ENCODE measurements at regions not wholly inside any gene's neighbourhood (a gene's known extent, or its start where the extent isn't known, plus 50 kb on each side); places are given as distances from the start of the nearest gene placed in this dataset.

- intact Hi-C loops (cut with DNase I) = no loop called here
- Histone ChIP-seq H3K27me3 (no peaks in the 10 kb centered on the region), H3K27ac (no peak overlapping the region), H3K36me3 (no peaks in the 10 kb centered on the region), H3K9ac (ENCODE audit: low read depth in 2 of 2, low read length in 2 of 2) (no peak overlapping the region), H3K9me3 (no peaks in the 10 kb centered on the region), H3K4me3 (no peak overlapping the region), H3K4me1 (no peaks in the 10 kb centered on the region)
- TF ChIP-seq CTCF (IDR thresholded peaks at IDR 0.05) = no peak
- DNase-seq = no peak
Observed at GRCh38 chr12:92425165-92425564, 277.6 kb upstream of the PLEKHG7 start.

DNA sequence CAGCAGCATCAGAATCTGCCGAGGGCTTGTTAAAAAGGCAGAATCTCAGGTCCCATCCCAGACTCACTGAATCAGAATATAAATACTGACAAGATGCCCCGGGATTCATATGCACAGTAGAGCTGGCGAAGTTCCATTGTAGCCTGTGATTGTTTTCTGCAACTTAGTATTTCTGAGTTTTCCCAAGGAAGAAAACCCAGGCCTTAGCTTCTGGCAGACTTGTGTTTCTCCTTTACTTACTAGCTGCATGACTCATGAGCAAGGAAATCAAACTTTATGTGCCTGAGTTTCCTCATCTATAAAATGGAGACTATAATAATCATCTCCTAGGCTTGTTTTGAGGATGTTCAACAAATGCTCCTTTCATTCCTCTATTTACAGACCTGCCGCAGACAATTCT is 278.5 kb upstream of the PLEKHG7 start:
- H3K9me3 ChIP-seq = no peaks in the 10 kb centered on the region
- peak overlapping the region; percentile 27 for H3K27ac ChIP-seq
- TF ChIP-seq CTCF (IDR thresholded peaks at IDR 0.05) = no peak
- H3K4me1 ChIP-seq = no peaks in the 10 kb centered on the region
- DNase-seq = no peak
- H3K27me3 ChIP-seq = no peaks in the 10 kb centered on the region
- intact Hi-C loops (cut with DNase I) = no loop called here
- no peak overlapping the region for H3K4me3 ChIP-seq
- H3K9ac ChIP-seq (ENCODE audit: low read depth in 2 of 2, low read length in 2 of 2) = no peak overlapping the region
- no peaks in the 10 kb centered on the region for H3K36me3 ChIP-seq

GRCh38 chr12:92421701-92422100 is 276.1 kb upstream of the BTG1 start:
- Histone ChIP-seq H3K4me1 (no peaks in the 10 kb centered on the region), H3K9me3 (no peaks in the 10 kb centered on the region), H3K9ac (ENCODE audit: low read depth in 2 of 2, low read length in 2 of 2) (no peak overlapping the region), H3K36me3 (no peaks in the 10 kb centered on the region), H3K4me3 (no peak overlapping the region), H3K27me3 (no peaks in the 10 kb centered on the region), H3K27ac (no peak overlapping the region)
- intact Hi-C loops (cut with DNase I) = no loop called here
- no peak for DNase-seq
- TF ChIP-seq CTCF (IDR thresholded peaks at IDR 0.05) = no peak

GRCh38 chr12:92421042-92421441 is 275.4 kb upstream of the BTG1 start:
- no peaks in the 10 kb centered on the region for H3K36me3 ChIP-seq
- no peak overlapping the region for H3K4me3 ChIP-seq
- no peak overlapping the region for H3K9ac ChIP-seq (ENCODE audit: low read depth in 2 of 2, low read length in 2 of 2)
- TF ChIP-seq CTCF (IDR thresholded peaks at IDR 0.05) = no peak
- no peaks in the 10 kb centered on the region for H3K4me1 ChIP-seq
- no peaks in the 10 kb centered on the region for H3K9me3 ChIP-seq
- intact Hi-C loops (cut with DNase I) = no loop called here
- no peak overlapping the region for H3K27ac ChIP-seq
- H3K27me3 ChIP-seq = no peaks in the 10 kb centered on the region
- DNase-seq = no peak

- no peak for TF ChIP-seq CTCF (IDR thresholded peaks at IDR 0.05)
- Histone ChIP-seq H3K27ac (no peak overlapping the region), H3K4me1 (no peaks in the 10 kb centered on the region), H3K9me3 (no peaks in the 10 kb centered on the region), H3K36me3 (no peaks in the 10 kb centered on the region), H3K27me3 (no peaks in the 10 kb centered on the region), H3K9ac (ENCODE audit: low read depth in 2 of 2, low read length in 2 of 2) (no peak overlapping the region), H3K4me3 (no peak overlapping the region)
- intact Hi-C loops (cut with DNase I) = no loop called here
- DNase-seq = no peak
Observed at GRCh38 chr12:92419201-92419600, 273.6 kb upstream of the BTG1 start.

DNA sequence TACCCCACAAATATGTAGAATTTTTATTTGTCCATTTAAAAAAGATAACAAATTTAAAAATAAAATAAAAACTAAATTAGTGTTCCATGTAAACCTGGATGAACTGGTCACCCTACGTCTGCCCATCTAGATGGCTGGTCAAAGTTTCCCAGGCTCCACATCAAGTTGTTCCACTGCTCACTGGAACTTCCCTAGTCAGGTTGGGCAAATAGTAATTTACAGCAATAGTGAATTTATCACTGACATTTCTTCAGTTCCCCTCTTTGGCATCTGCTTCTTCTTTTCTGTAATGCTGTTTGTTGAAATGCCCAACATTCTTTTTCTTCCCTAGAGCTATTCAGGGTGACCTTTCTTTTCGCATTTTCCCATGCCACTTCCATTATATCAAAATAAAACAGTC is 272.7 kb upstream of the BTG1 start:
- Histone ChIP-seq H3K4me1 (no peaks in the 10 kb centered on the region), H3K27me3 (no peaks in the 10 kb centered on the region), H3K27ac (no peak overlapping the region), H3K9ac (ENCODE audit: low read depth in 2 of 2, low read length in 2 of 2) (no peak overlapping the region), H3K9me3 (no peaks in the 10 kb centered on the region), H3K36me3 (no peaks in the 10 kb centered on the region), H3K4me3 (no peak overlapping the region)
- TF ChIP-seq CTCF (IDR thresholded peaks at IDR 0.05) = no peak
- DNase-seq = no peak
- intact Hi-C loops (cut with DNase I) = no loop called here

Measured in colonic mucosa (tissue), 4 donors.